ENCODE measurements at regions not wholly inside any gene's neighbourhood (a gene's known extent, or its start where the extent isn't known, plus 50 kb on each side); places are given as distances from the start of the nearest gene placed in this dataset.

DNA sequence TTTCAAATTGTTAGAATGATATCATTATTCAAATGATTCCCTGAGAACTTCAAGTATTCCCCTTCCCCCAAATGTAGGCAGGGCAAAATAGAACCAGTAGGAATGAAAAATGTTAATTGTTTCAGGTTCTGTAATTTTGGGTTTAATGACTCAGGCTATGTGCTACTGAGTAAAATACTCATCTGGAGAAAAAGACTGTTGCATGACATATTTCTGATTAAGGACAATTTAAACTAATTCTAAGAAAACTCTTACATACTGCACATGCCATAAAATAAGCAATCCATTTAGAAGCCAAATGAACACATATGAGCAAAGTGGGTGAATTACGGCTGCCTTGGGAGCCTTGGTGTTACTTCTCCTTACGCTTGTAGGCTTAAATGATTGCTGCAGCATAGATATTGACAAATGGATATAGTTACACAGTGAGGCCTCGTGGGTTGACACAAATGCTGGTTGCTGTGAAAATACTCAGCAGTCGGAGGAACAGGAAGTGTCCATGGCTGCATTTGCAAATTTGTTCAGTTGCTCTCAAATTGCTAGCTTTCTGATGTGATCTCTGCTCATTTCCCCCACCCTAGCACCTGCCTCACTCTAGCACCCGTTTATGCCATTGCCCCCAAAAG, 174.9 kb upstream of the DMAC1 start:
- H4K91ac ChIP-seq (replicated peaks; ENCODE audit: insufficient read length, low read length): no peak overlapping the region
- no peak overlapping the region for H2BK12ac ChIP-seq (ENCODE audit: low read depth, low read length)
- no peaks in the 10 kb centered on the region for H3K23me2 ChIP-seq (ENCODE audit: low read depth, low read length)
- no peak overlapping the region for H2BK15ac ChIP-seq (ENCODE audit: low read length)
- no peak for FAIRE-seq
- no peak for TF ChIP-seq BACH1 (IDR thresholded peaks at IDR 0.05; ENCODE audit: low read length)
- TF ChIP-seq, protein P1, sequence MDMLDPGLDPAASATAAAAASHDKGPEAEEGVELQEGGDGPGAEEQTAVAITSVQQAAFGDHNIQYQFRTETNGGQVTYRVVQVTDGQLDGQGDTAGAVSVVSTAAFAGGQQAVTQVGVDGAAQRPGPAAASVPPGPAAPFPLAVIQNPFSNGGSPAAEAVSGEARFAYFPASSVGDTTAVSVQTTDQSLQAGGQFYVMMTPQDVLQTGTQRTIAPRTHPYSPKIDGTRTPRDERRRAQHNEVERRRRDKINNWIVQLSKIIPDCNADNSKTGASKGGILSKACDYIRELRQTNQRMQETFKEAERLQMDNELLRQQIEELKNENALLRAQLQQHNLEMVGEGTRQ (IDR thresholded peaks at IDR 0.05; ENCODE audit: low read length): no peak
- TF ChIP-seq GTF2F1 (IDR thresholded peaks at IDR 0.05; ENCODE audit: borderline replicate concordance, low read depth, low read length): no peak
- no peak for TF ChIP-seq JUND (IDR thresholded peaks at IDR 0.05; ENCODE audit: low read length)
- no peak for TF ChIP-seq CEBPB (IDR thresholded peaks at IDR 0.05; ENCODE audit: low read depth, low read length)
- no peak for TF ChIP-seq BRCA1 (IDR thresholded peaks at IDR 0.05; ENCODE audit: low read depth, low read length)
- no peak for TF ChIP-seq SUZ12 (IDR thresholded peaks at IDR 0.05; ENCODE audit: low read length)
- no peaks in the 10 kb centered on the region for H3K79me2 ChIP-seq (ENCODE audit: control insufficient read depth in 1 of 2, insufficient read depth in 2 of 2, low read length in 2 of 2)
- 0 out of 2 replicates have a peak overlapping the region, but pooled peaks have one; percentile 41 for H2AFZ ChIP-seq (ENCODE audit: low read length)
- H3K4ac ChIP-seq (replicated peaks; ENCODE audit: insufficient read length, low read depth, low read length): no peak overlapping the region
- no peak overlapping the region for H4K5ac ChIP-seq (ENCODE audit: insufficient read length, low read depth, low read length)
- ChIA-PET CTCF (ENCODE audit: partially characterized antibody) (interaction anchor here (1.4 kb wide), 1 partner anchor 130 kb away, joined by 4 read pairs; no protein-coding TSS in a partner anchor), POLR2A (ENCODE audit: partially characterized antibody) (no interaction called here)
- H2BK20ac ChIP-seq (ENCODE audit: low read length): no peak overlapping the region
- no peak overlapping the region for H4K8ac ChIP-seq (ENCODE audit: extremely low read depth, insufficient read depth, low read length)
- H3K18ac ChIP-seq (ENCODE audit: extremely low read depth, low read length): no peak overlapping the region
- no peaks in the 10 kb centered on the region for H3K4me1 ChIP-seq (replicated peaks in 1 of 4; ENCODE audit: control insufficient read depth in 3 of 4, insufficient read depth in 4 of 4, low read length in 3 of 4)
- no peak overlapping the region for H3K56ac ChIP-seq (replicated peaks; ENCODE audit: insufficient read length, low read depth, low read length)
- H2AK5ac ChIP-seq (ENCODE audit: low read depth, low read length): no peak overlapping the region
- no peak overlapping the region for H2BK120ac ChIP-seq (replicated peaks; ENCODE audit: low read depth, low read length)
- H2BK5ac ChIP-seq (ENCODE audit: low read depth, low read length): no peak overlapping the region
- no peak overlapping the region for H3K27ac ChIP-seq (ENCODE audit: low read depth, low read length)
- H3K36me3 ChIP-seq (ENCODE audit: control insufficient read depth in 2 of 4, insufficient read depth in 4 of 4, low read length in 3 of 4): no peaks in the 10 kb centered on the region
- no peak overlapping the region for H3K14ac ChIP-seq (ENCODE audit: insufficient read length)
- H3K27me3 ChIP-seq (replicated peaks in 1 of 4; ENCODE audit: control insufficient read depth in 3 of 4, extremely low read depth in 1 of 4, insufficient read depth in 3 of 4, low read length in 3 of 4): no peaks in the 10 kb centered on the region
- no peak for DNase-seq (ENCODE audit: low read depth in 1 of 2, low spot score in 2 of 2)
- H3K9me3 ChIP-seq (ENCODE audit: insufficient read depth in 2 of 2, low read depth in 1 of 2, low read length in 1 of 2): no peaks in the 10 kb centered on the region
- no peak overlapping the region for H3K9ac ChIP-seq (replicated peaks in 1 of 4; ENCODE audit: extremely low read depth in 1 of 4, low read depth in 3 of 4, low read length in 3 of 4)
- WGBS, 2 experiments (ENCODE audit: extremely low coverage in 1 of 2, insufficient coverage in 1 of 2, insufficient read length in 1 of 2, insufficient replicate concordance in 2 of 2, low coverage in 1 of 2, low lambda C conversion rate in 2 of 2, missing lambda C conversion rate in 1 of 2): 94% methylated on average over 5 of the region's 5 CpGs; no CpG with 5 or more reads in 1 of the 2 experiments
- no peaks in the 10 kb centered on the region for H3K79me1 ChIP-seq (ENCODE audit: low read depth, low read length)
- no peak overlapping the region for H3K4me3 ChIP-seq (ENCODE audit: extremely low read depth in 1 of 4, insufficient read depth in 2 of 4, low read depth in 3 of 4, low read length in 4 of 4)
- H3K4me2 ChIP-seq (ENCODE audit: insufficient read depth in 1 of 2, low read depth in 2 of 2, low read length in 2 of 2): no peak overlapping the region
- no peaks in the 10 kb centered on the region for H4K20me1 ChIP-seq (replicated peaks in 1 of 2; ENCODE audit: control insufficient read depth in 1 of 2, insufficient read depth in 2 of 2, low read length in 2 of 2)
- H3K23ac ChIP-seq (ENCODE audit: insufficient read length): no peak overlapping the region
